Caco-2 (cell line): ENCODE measurements at regions not wholly inside any gene's neighbourhood (a gene's known extent, or its start where the extent isn't known, plus 50 kb on each side); places are given as distances from the start of the nearest gene placed in this dataset.

Experiments used
- BruUV-seq: library from RNA; stranded (reverse); fragments of 400-500 nt; replicated peaks from 2 replicates; lab custom pipeline; 2021; lab: Mats Ljungman, UMichigan
- CTCF ChIA-PET: fragments of 300-600 bp; sonication (Branson Sonifier 250); formaldehyde crosslinking; loops from one replicate; lab custom pipeline; 2022; ENCODE audit warnings: antibody characterized with exemption; lab: Charles Lee
- POLR2A ChIA-PET: fragments of 300-600 bp; sonication (Branson Sonifier 250); formaldehyde crosslinking; loops from one replicate; lab custom pipeline; 2022; ENCODE audit warnings: antibody characterized with exemption; lab: Charles Lee
- DNase-seq, 2 experiments: peaks; one replicate each; pipeline versions ENCODE4 v3.0.0 to v3.0.0-alpha.2; 2020 to 2022
- H3K27me3 ChIP-seq: replicated peaks from 2 replicates; pipeline ENCODE4 v1.6.0; 2011; ENCODE audit warnings: low read length; ENCODE audit not compliant: control insufficient read depth, insufficient read depth
- H3K36me3 ChIP-seq: 2 replicates; pipeline ENCODE4 v1.5.1; 2011; ENCODE audit warnings: low read length; ENCODE audit not compliant: control insufficient read depth, insufficient read depth
- H3K4me1 ChIP-seq: fragments of 250-450 bp; sonication (Bioruptor Pico); 2 replicates; pipeline ENCODE4 v1.5.1; 2020; ENCODE audit warnings: mild to moderate bottlenecking
- H3K4me3 ChIP-seq: 2 replicates; pipeline ENCODE4 v1.5.1; 2011; ENCODE audit warnings: low read depth, mild to moderate bottlenecking, control low read depth, low read length
- H3K9me3 ChIP-seq: fragments of 250-450 bp; sonication (Bioruptor Pico); 2 replicates; pipeline ENCODE4 v1.5.1; 2020; ENCODE audit warnings: mild to moderate bottlenecking, moderate library complexity
- H3K27ac Mint-ChIP-seq: one replicate; pipeline ENCODE4 v1.8.0; 2022; ENCODE audit warnings: mixed read lengths; ENCODE audit not compliant: unreplicated experiment
- H3K27me3 Mint-ChIP-seq: one replicate; pipeline ENCODE4 v1.8.0; 2022; ENCODE audit warnings: mixed read lengths; ENCODE audit not compliant: insufficient read depth, unreplicated experiment
- H3K36me3 Mint-ChIP-seq: one replicate; pipeline ENCODE4 v1.8.0; 2022; ENCODE audit warnings: mild to moderate bottlenecking, mixed read lengths; ENCODE audit not compliant: insufficient read depth, unreplicated experiment
- H3K4me1 Mint-ChIP-seq: one replicate; pipeline ENCODE4 v1.8.0; 2022; ENCODE audit warnings: low read depth, mixed read lengths; ENCODE audit not compliant: unreplicated experiment
- H3K4me3 Mint-ChIP-seq: one replicate; pipeline ENCODE4 v1.8.0; 2022; ENCODE audit warnings: mild to moderate bottlenecking, moderate library complexity, mixed read lengths; ENCODE audit not compliant: unreplicated experiment
- H3K9me3 Mint-ChIP-seq: one replicate; pipeline ENCODE4 v1.8.0; 2022; ENCODE audit warnings: mixed read lengths; ENCODE audit not compliant: unreplicated experiment
- CTCF ChIP-seq, 2 experiments: fragments of 200-600 bp in 1 of 2; IDR thresholded peaks; 1 replicate in 1 of 2; 2 replicates in 1 of 2; pipeline versions ENCODE4 v1.5.1 to v1.8.0; 2011 to 2022; ENCODE audit warnings: antibody characterized with exemption in 1 of 2, control low read depth in 1 of 2, inconsistent platforms in 1 of 2, low read depth in 1 of 2, low read length in 1 of 2, mild to moderate bottlenecking in 1 of 2, moderate library complexity in 1 of 2; ENCODE audit not compliant: insufficient read depth in 1 of 2, severe bottlenecking in 1 of 2, unreplicated experiment in 1 of 2
- intact Hi-C: fragments of 100-400 bp; cut with micrococcal nuclease; formaldehyde crosslinking; loops from one replicate; pipeline ENCODE4 v1.10.0; 2022; ENCODE audit not compliant: unreplicated experiment

GRCh38 chr4:73922317-73922716, 53.1 kb downstream of the CXCL1 start:
- H3K4me1 ChIP-seq: no peaks in the 10 kb centered on the region
- H3K9me3 ChIP-seq: no peaks in the 10 kb centered on the region
- H3K4me3 Mint-ChIP-seq: no peak overlapping the region
- no TSS peak for BruUV-seq
- peaks cover 3% of the 10 kb centered on the region for H3K27me3 Mint-ChIP-seq
- no peak overlapping the region for H3K27ac Mint-ChIP-seq
- no peak for DNase-seq
- H3K36me3 Mint-ChIP-seq: no peaks in the 10 kb centered on the region
- no peak for TF ChIP-seq CTCF (IDR thresholded peaks at IDR 0.05; ENCODE audit: insufficient read depth in 1 of 2, low read depth in 1 of 2, low read length in 1 of 2, severe bottlenecking in 1 of 2, unreplicated experiment in 1 of 2)
- H3K36me3 ChIP-seq: no peaks in the 10 kb centered on the region
- peaks cover 7% of the 10 kb centered on the region for H3K4me1 Mint-ChIP-seq
- H3K27me3 ChIP-seq: no peaks in the 10 kb centered on the region
- no peak overlapping the region for H3K4me3 ChIP-seq
- H3K9me3 Mint-ChIP-seq: no peaks in the 10 kb centered on the region
- intact Hi-C loops: loop anchor here (5.0 kb wide), 1 partner anchor 260 kb away; no protein-coding TSS in a partner anchor
- ChIA-PET POLR2A (no interaction called here), CTCF (no interaction called here)
